Tibial artery (tissue), 4 donors: ENCODE measurements at regions not wholly inside any gene's neighbourhood (a gene's known extent, or its start where the extent isn't known, plus 50 kb on each side); places are given as distances from the start of the nearest gene placed in this dataset.

Experiments used
- DNase-seq, 2 donors: peaks; one replicate each; pipeline ENCODE4 v3.0.0-alpha.2; 2019
- H3K27ac ChIP-seq, 2 donors: fragments of 200-600 bp; sonication (generic) in 1 of 2; 1 replicate in 1 of 2; 2 replicates in 1 of 2; pipeline ENCODE4 v1.5.1; 2018 to 2019; ENCODE audit warnings: mild to moderate bottlenecking in 1 of 2
- H3K27me3 ChIP-seq, 2 donors: fragments of 200-600 bp; sonication (generic) in 1 of 2; one replicate each; pipeline versions ENCODE4 v1.5.1 to v1.6.0; 2016 to 2019
- H3K36me3 ChIP-seq, 3 donors: fragments of 200-600 bp; sonication (generic) in 2 of 3; one replicate each; pipeline ENCODE4 v1.5.1; 2016 to 2019; ENCODE audit warnings: mild to moderate bottlenecking in 2 of 3
- H3K4me1 ChIP-seq, 4 donors: fragments of 200-600 bp; sonication (generic) in 2 of 4; 1 replicate in 3 of 4; 2 replicates in 1 of 4; pipeline ENCODE4 v1.5.1; 2016 to 2019
- H3K4me3 ChIP-seq, 2 donors: fragments of 200-600 bp; sonication (generic) in 1 of 2; 1 replicate in 1 of 2; 2 replicates in 1 of 2; pipeline ENCODE4 v1.5.1; 2018 to 2019; ENCODE audit warnings: mild to moderate bottlenecking in 2 of 2
- H3K9me3 ChIP-seq, 3 donors: fragments of 200-600 bp; sonication (generic) in 1 of 3; one replicate each; pipeline ENCODE4 v1.5.1; 2016 to 2019
- intact Hi-C: fragments of 100-400 bp; cut with DNase I; formaldehyde crosslinking; loops from one replicate; pipeline ENCODE4 v1.15.0; 2023; ENCODE audit warnings: low total_unique reads
- TF ChIP-seq, protein P1 (sequence below), 2 experiments: fragments of 200-600 bp in 1 of 2; fragments of 450-650 bp in 1 of 2; IDR thresholded peaks; one replicate each; pipeline ENCODE4 v1.5.1; 2017 to 2019; ENCODE audit warnings: antibody characterized with exemption in 2 of 2, mild to moderate bottlenecking in 1 of 2, moderate library complexity in 1 of 2

DNA sequence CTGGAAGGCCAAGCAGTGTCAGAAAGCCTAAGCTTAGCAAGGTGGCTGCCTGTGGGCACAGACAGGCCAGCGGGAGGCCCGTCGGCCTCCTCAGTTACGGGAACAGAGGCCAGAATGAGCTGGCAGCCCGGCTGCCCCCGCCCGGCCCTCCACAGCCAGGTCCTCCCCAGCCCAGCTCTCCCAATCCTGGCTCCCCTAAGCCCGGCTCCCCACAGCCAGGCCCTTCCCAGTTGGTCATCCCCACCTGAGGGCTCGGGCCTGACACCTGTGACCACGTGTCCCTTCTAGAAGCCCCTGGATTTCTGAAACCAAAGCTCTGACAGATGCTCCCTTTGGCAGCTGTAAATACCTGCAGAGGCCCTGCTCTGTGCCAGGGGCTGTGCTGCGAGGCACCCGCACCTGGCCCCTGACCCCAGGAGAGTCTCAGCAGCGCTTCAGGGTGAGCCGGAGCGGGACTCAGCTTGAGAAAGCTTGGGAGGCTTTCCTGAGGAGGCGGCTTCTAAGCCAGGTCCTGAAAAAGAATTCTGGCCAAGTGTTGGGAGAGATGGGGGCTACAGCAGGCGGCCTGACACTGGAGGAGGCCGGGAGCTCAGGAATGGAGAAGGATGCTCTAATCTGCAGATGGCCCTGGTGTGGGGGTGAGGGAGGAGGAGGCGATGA, 80.4 kb upstream of the OLFM1 start:
- Histone ChIP-seq H3K27ac (no peak overlapping the region), H3K27me3 (peaks cover 0 to 48% of the 10 kb centered on the region in 2 donors), H3K36me3 (no peaks in the 10 kb centered on the region), H3K4me3 (no peak overlapping the region), H3K9me3 (no peaks in the 10 kb centered on the region), H3K4me1 (no peaks in the 10 kb centered on the region)
- DNase-seq = no peak
- intact Hi-C loops = no loop called here
- TF ChIP-seq, protein P1, sequence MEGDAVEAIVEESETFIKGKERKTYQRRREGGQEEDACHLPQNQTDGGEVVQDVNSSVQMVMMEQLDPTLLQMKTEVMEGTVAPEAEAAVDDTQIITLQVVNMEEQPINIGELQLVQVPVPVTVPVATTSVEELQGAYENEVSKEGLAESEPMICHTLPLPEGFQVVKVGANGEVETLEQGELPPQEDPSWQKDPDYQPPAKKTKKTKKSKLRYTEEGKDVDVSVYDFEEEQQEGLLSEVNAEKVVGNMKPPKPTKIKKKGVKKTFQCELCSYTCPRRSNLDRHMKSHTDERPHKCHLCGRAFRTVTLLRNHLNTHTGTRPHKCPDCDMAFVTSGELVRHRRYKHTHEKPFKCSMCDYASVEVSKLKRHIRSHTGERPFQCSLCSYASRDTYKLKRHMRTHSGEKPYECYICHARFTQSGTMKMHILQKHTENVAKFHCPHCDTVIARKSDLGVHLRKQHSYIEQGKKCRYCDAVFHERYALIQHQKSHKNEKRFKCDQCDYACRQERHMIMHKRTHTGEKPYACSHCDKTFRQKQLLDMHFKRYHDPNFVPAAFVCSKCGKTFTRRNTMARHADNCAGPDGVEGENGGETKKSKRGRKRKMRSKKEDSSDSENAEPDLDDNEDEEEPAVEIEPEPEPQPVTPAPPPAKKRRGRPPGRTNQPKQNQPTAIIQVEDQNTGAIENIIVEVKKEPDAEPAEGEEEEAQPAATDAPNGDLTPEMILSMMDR (IDR thresholded peaks at IDR 0.05) = no peak

DNA sequence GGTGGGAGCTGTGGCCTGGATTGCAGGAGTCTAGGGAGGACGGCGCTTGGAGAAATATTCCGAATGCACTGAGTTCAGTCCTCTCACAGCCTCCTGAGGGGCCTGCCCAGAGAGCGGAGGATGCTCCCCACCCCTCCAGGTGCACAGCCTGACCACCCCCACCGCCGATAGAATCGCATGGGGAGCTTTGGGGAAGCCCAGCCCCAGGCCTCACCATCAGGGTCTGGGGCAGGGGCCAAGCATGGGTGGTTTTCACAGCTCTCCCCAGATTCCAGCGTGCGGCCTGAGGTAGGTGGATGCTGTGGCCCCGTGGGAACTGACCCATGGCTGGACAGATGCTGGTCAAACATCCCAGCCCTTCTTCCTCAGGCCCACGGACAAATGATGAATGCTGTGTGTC, 79.9 kb upstream of the OLFM1 start:
- no peak overlapping the region for H3K4me3 ChIP-seq
- TF ChIP-seq, protein P1 (IDR thresholded peaks at IDR 0.05) = no peak
- H3K4me1 ChIP-seq = no peaks in the 10 kb centered on the region
- no peaks in the 10 kb centered on the region for H3K36me3 ChIP-seq
- no peaks in the 10 kb centered on the region for H3K9me3 ChIP-seq
- H3K27ac ChIP-seq = no peak overlapping the region
- no peak for DNase-seq
- H3K27me3 ChIP-seq = peaks cover 0 to 53% of the 10 kb centered on the region in 2 donors
- intact Hi-C loops = no loop called here

DNA sequence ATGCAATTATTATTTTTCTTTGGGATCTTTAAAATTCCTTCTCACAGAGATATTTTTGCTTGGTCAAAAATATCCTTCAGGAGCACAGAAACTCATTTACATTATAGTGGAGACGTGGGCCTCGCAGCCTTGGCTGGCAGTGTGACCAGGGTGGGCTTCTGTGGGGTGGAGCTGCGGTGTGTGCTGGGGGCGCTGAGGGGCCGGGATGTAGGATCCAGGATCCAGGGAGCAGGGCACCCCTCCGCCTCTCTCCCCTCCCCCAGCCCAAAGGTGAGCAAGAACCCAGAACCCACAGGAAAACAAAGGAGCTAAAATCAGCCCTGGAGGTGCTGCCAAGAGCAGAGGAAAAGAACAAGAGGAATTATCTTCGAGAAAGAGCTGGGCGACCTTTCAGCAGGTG, 79.1 kb upstream of the OLFM1 start:
- H3K4me1 ChIP-seq = no peaks in the 10 kb centered on the region
- H3K4me3 ChIP-seq = no peak overlapping the region
- peaks cover 0 to 58% of the 10 kb centered on the region in 2 donors for H3K27me3 ChIP-seq
- DNase-seq = no peak
- no peaks in the 10 kb centered on the region for H3K36me3 ChIP-seq
- TF ChIP-seq, protein P1 (IDR thresholded peaks at IDR 0.05) = no peak
- intact Hi-C loops = no loop called here
- no peak overlapping the region for H3K27ac ChIP-seq
- no peaks in the 10 kb centered on the region for H3K9me3 ChIP-seq

DNA sequence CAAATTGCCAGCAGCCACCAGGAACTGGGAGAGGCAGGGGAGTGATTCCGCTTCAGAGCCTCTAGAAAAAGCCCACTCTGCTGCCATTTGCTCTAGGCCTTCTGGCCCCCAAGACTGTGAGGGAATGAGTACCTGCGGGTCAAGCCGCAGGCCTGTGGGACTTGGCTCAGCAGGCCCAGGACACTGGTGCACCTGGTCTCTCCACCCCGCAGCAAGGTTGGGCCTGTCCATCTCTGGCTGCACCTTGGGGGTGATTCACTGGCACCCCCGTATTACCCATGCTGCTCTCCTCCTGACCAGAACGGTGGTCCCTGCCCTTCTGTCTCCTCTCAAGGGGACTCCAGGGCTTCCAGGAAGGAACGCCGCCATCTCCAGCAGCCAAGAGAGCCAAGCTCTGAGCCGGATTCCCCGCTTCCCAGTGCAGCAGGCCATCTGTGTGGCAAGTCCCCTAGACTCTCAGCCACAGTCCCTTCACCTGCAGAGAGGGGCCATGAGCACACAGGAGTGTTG, 78.4 kb upstream of the OLFM1 start:
- TF ChIP-seq, protein P1 (IDR thresholded peaks at IDR 0.05) = no peak

DNA sequence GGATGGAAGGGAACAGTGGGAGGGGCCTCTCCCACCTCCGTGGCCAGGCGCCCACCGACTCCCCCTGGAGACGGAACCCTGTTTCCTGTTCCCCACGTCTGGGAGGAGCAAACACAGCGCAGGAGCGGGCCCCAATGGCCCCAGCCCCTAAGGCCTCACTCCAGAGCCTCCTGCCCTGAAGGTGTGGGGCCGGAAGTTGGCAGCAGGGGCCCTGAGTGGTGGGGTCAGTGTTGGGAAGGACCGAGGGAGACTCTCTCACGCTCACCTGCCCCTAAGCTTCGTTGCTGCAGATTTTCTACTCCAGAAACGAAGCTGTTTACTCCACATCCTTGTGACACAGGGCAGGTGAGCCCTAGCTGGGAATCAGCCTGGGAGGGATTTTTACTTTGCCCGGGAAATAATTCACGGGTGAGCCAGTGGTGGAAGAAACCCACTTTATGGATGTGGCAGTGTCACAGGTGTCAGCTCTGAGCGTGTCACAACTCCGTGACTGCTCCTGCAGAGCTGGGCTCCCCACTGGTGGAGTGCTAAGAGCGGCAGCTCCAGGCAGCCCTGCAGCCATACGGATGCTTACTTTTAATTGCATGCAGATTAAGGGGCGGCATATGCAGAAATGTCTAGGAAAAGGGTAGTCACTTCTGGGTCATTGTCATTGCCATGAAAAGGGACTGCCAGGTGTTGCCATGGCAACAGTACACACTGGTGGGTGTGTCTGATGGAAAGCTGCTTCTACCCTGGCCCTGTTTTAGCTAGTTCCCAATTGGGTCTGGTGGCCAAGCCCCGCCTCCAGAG, 77.5 kb upstream of the OLFM1 start:
- no peaks in the 10 kb centered on the region for H3K36me3 ChIP-seq
- H3K4me1 ChIP-seq = no peaks in the 10 kb centered on the region
- intact Hi-C loops = no loop called here
- no peak for DNase-seq
- H3K9me3 ChIP-seq = no peaks in the 10 kb centered on the region
- H3K27ac ChIP-seq = no peak overlapping the region
- peaks cover 0 to 70% of the 10 kb centered on the region in 2 donors for H3K27me3 ChIP-seq
- TF ChIP-seq, protein P1 (IDR thresholded peaks at IDR 0.05) = no peak
- H3K4me3 ChIP-seq = no peak overlapping the region

More for the DNA sequence above, 78.4 kb upstream of the OLFM1 start:
- H3K27me3 ChIP-seq = peaks cover 0 to 64% of the 10 kb centered on the region in 2 donors
- H3K9me3 ChIP-seq = no peaks in the 10 kb centered on the region
- H3K27ac ChIP-seq = no peak overlapping the region
- no peak overlapping the region for H3K4me3 ChIP-seq
- H3K4me1 ChIP-seq = no peaks in the 10 kb centered on the region
- no peak for DNase-seq
- H3K36me3 ChIP-seq = no peaks in the 10 kb centered on the region
- intact Hi-C loops = no loop called here
